ENCODE measurements at regions not wholly inside any gene's neighbourhood (a gene's known extent, or its start where the extent isn't known, plus 50 kb on each side); places are given as distances from the start of the nearest gene placed in this dataset.

GRCh38 chr4:24464566-24464965 lies 119.8 kb downstream of the DHX15 start:
- Histone ChIP-seq H3K79me2 (ENCODE audit: control insufficient read depth, insufficient read depth, low read length) (no peaks in the 10 kb centered on the region), H3K9me1 (ENCODE audit: control insufficient read depth, insufficient read depth, low read length) (no peaks in the 10 kb centered on the region), H3K27me3 (ENCODE audit: control insufficient read depth in 2 of 2, insufficient read depth in 2 of 2, low read length in 2 of 2) (peaks cover 4 to 5% of the 10 kb centered on the region in 2 experiments; a peak in 4 of 5 replicates), H4K20me1 (replicated peaks; ENCODE audit: control insufficient read depth, insufficient read depth, low read length) (no peaks in the 10 kb centered on the region), H3K9me3 (replicated peaks; ENCODE audit: control insufficient read depth, insufficient read depth, low read depth, low read length) (no peaks in the 10 kb centered on the region), H3K4me3 (no peak overlapping the region), H3K9ac (ENCODE audit: insufficient read depth in 1 of 2, low read depth in 2 of 2, low read length in 2 of 2) (no peak overlapping the region), H3K27ac (ENCODE audit: extremely low read depth, low read depth, low read length) (no peak overlapping the region), H2AFZ (ENCODE audit: low read depth, low read length) (no peak overlapping the region), H3K36me3 (ENCODE audit: control insufficient read depth, insufficient read depth, low read length) (no peaks in the 10 kb centered on the region), H3K4me2 (ENCODE audit: insufficient read depth, low read length) (no peak overlapping the region), H3K4me1 (replicated peaks in 1 of 2; ENCODE audit: control insufficient read depth in 2 of 2, insufficient read depth in 2 of 2, low read length in 2 of 2) (no peaks in the 10 kb centered on the region)
- DNase-seq (ENCODE audit: extremely low read depth in 1 of 4, low spot score in 3 of 4) (no peak), ATAC-seq (no peak), FAIRE-seq (no peak)
- intact Hi-C loops (cut with micrococcal nuclease): no loop called here
- in situ Hi-C loops (cut with MboI): no loop called here
- no peak for TF ChIP-seq RBM22 (IDR thresholded peaks at IDR 0.05; ENCODE audit: low read depth, low read length, poor library complexity, severe bottlenecking)
- TF ChIP-seq, protein P1, sequence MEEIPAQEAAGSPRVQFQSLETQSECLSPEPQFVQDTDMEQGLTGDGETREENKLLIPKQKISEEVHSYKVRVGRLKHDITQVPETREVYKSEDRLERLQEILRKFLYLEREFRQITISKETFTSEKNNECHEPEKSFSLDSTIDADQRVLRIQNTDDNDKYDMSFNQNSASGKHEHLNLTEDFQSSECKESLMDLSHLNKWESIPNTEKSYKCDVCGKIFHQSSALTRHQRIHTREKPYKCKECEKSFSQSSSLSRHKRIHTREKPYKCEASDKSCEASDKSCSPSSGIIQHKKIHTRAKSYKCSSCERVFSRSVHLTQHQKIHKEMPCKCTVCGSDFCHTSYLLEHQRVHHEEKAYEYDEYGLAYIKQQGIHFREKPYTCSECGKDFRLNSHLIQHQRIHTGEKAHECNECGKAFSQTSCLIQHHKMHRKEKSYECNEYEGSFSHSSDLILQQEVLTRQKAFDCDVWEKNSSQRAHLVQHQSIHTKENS (CRISPR knock-in tag; IDR thresholded peaks at IDR 0.05): no peak
- no peak for TF ChIP-seq ZNF133 (CRISPR knock-in tag; IDR thresholded peaks at IDR 0.05)
- TF ChIP-seq, protein P2, sequence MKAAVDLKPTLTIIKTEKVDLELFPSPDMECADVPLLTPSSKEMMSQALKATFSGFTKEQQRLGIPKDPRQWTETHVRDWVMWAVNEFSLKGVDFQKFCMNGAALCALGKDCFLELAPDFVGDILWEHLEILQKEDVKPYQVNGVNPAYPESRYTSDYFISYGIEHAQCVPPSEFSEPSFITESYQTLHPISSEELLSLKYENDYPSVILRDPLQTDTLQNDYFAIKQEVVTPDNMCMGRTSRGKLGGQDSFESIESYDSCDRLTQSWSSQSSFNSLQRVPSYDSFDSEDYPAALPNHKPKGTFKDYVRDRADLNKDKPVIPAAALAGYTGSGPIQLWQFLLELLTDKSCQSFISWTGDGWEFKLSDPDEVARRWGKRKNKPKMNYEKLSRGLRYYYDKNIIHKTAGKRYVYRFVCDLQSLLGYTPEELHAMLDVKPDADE (conservative IDR thresholded peaks at IDR 0.05; ENCODE audit: control insufficient read depth, low read depth, low read length): no peak
- no peak for TF ChIP-seq RFX1 (IDR thresholded peaks at IDR 0.05)
- TF ChIP-seq, protein P3, sequence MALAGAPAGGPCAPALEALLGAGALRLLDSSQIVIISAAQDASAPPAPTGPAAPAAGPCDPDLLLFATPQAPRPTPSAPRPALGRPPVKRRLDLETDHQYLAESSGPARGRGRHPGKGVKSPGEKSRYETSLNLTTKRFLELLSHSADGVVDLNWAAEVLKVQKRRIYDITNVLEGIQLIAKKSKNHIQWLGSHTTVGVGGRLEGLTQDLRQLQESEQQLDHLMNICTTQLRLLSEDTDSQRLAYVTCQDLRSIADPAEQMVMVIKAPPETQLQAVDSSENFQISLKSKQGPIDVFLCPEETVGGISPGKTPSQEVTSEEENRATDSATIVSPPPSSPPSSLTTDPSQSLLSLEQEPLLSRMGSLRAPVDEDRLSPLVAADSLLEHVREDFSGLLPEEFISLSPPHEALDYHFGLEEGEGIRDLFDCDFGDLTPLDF (CRISPR knock-in tag; IDR thresholded peaks at IDR 0.05): no peak
- 3% methylated on average over 5 of the region's 7 CpGs for WGBS (ENCODE audit: insufficient coverage, low coverage, missing lambda C conversion rate)
- ChIA-PET POLR2A (interaction anchor here (1.0 kb wide), 1 partner anchor 9 kb away, joined by 3 read pairs; no protein-coding TSS in a partner anchor), CTCF (ENCODE audit: low intra/inter-chr PET ratio) (no interaction called here)
- no TSS peak for BruUV-seq (replicated peaks)
